ENCODE measurements at regions not wholly inside any gene's neighbourhood (a gene's known extent, or its start where the extent isn't known, plus 50 kb on each side); places are given as distances from the start of the nearest gene placed in this dataset.
"Not testable (repeated sequence)": the region's sequence is repeated elsewhere in the genome, so short reads cannot be mapped to it uniquely, and the experiment has no call there.

- ATAC-seq (no peak), DNase-seq (no peak)
- intact Hi-C loops (cut with DNase I), result no loop called here
Observed at GRCh38 chr16:48676836-48677235, 66.9 kb upstream of the N4BP1 start.

- intact Hi-C loops (cut with DNase I); ATAC-seq; DNase-seq: not testable (repeated sequence)
Observed at GRCh38 chr16:48668184-48668583, 58.2 kb upstream of the N4BP1 start.

GRCh38 chr16:48659940-48660339 lies 50.0 kb upstream of the N4BP1 start:
- DNase-seq (no peak), ATAC-seq (no peak)
- intact Hi-C loops (cut with DNase I), result no loop called here
